ENCODE measurements at regions not wholly inside any gene's neighbourhood (a gene's known extent, or its start where the extent isn't known, plus 50 kb on each side); places are given as distances from the start of the nearest gene placed in this dataset.

GRCh38 chr3:59483191-59483590, 433.4 kb upstream of the CFAP20DC start:
- ChIA-PET POLR2A (no interaction called here), CTCF (no interaction called here)
- Mint-ChIP-seq H3K4me1 (ENCODE audit: low read depth) (peaks cover 10% of the 10 kb centered on the region), H3K9me3 (no peaks in the 10 kb centered on the region), H3K27me3 (no peaks in the 10 kb centered on the region), H3K4me3 (no peak overlapping the region), H3K36me3 (ENCODE audit: low read depth) (no peaks in the 10 kb centered on the region), H3K27ac (no peak overlapping the region)
- DNase-seq (no peak), ATAC-seq (peak; percentile 13)
- intact Hi-C loops (cut with micrococcal nuclease) = no loop called here
- no peak for TF ChIP-seq CTCF (IDR thresholded peaks at IDR 0.05)

DNA sequence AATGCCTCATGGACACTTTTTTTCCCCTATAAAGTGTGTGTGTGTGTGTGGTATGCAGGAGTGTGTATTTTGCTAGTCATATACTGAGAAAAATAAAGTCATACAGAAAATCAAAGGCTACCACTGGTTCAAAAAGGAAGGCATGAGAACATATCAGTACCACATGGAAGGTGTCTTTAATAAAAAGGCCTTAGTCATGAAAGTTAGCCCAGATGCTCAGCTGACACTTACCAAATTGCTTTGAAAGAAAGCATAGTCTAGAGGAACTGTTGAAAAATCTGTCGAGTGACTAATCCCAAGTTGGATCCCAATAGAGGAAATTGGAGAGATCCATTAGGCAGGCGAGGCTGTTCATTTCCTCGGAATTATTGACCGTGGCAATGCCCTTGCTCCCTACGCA, 432.9 kb upstream of the CFAP20DC start:
- H3K9me3 Mint-ChIP-seq = no peaks in the 10 kb centered on the region
- ChIA-PET CTCF (no interaction called here), POLR2A (no interaction called here)
- H3K27me3 Mint-ChIP-seq = no peaks in the 10 kb centered on the region
- peak; percentile 15 for ATAC-seq
- peaks cover 10% of the 10 kb centered on the region for H3K4me1 Mint-ChIP-seq (ENCODE audit: low read depth)
- no peak for DNase-seq
- TF ChIP-seq CTCF (IDR thresholded peaks at IDR 0.05) = no peak
- intact Hi-C loops (cut with micrococcal nuclease) = no loop called here
- no peak overlapping the region for H3K4me3 Mint-ChIP-seq
- H3K27ac Mint-ChIP-seq = no peak overlapping the region
- H3K36me3 Mint-ChIP-seq (ENCODE audit: low read depth) = no peaks in the 10 kb centered on the region

DNA sequence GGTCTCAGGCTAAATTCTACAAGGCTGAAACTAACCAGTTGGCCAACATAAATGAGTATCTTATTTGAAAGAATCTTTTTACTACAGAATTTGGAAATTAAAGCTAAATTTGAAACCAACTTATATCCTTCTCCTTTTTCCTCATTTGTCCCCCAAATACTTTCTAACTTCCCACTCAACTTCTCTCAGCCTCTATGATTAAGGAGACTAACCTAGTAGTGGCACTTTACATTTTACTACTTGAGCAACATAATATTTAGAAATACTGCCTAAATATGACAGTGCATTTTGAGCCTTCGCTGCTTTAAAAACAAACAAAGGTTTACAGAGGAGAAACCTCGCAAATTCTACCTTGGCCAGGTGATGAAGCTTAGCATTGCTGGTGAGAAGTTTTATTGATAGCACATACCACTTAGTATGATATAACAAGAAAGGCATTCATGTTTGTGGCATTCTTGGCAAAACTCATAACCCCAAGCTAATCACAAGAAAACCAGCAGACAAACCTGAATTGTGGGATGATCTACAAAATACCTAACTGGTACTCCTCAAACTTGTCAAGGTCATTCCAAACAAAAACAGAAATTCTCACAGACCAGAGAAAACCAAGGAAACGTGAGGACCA, 432.1 kb upstream of the CFAP20DC start:
- H3K27ac Mint-ChIP-seq = no peak overlapping the region
- POLR2A ChIA-PET = no interaction called here
- no peaks in the 10 kb centered on the region for H3K9me3 Mint-ChIP-seq
- intact Hi-C loops (cut with micrococcal nuclease) = no loop called here
- DNase-seq = no peak
- H3K4me3 Mint-ChIP-seq = no peak overlapping the region
- H3K36me3 Mint-ChIP-seq (ENCODE audit: low read depth) = no peaks in the 10 kb centered on the region
- CTCF ChIA-PET = no interaction called here
- H3K4me1 Mint-ChIP-seq (ENCODE audit: low read depth) = peaks cover 10% of the 10 kb centered on the region
- H3K27me3 Mint-ChIP-seq = no peaks in the 10 kb centered on the region
- no peak for TF ChIP-seq CTCF (IDR thresholded peaks at IDR 0.05)
- no peak for ATAC-seq

DNA sequence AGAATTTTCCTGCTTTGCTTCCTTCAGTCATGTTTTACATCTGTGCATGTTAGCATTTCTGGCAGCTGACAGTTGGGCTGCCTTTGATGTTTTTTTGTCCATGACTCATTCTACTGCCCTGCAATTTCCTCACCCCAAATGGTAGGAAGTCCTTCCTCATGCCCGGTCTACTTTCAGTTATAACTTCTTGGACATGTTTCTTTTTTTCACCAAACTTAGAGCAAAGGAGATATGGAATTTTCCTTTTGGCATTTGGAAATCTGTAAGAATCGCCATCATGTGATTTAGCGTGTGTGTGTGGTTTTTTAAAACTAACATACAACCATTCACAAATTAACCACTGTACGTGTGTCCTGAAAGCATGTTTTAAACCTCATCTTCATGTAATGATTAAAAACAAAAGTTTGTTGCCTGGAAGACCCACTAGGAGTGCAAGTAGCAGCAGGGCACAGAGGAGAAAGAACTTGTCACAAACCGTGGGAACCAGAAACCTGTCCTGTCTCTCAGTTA, 430.7 kb upstream of the CFAP20DC start:
- intact Hi-C loops (cut with micrococcal nuclease) = no loop called here
- TF ChIP-seq CTCF (IDR thresholded peaks at IDR 0.05) = no peak
- Mint-ChIP-seq H3K27ac (peak overlapping the region; percentile 6), H3K4me3 (peak overlapping the region; percentile 14), H3K4me1 (ENCODE audit: low read depth) (peaks cover 10% of the 10 kb centered on the region), H3K27me3 (no peaks in the 10 kb centered on the region), H3K36me3 (ENCODE audit: low read depth) (no peaks in the 10 kb centered on the region), H3K9me3 (no peaks in the 10 kb centered on the region)
- peak; percentile 20 for DNase-seq
- ATAC-seq = peak; percentile 70
- ChIA-PET CTCF (no interaction called here), POLR2A (no interaction called here)

- Mint-ChIP-seq H3K36me3 (ENCODE audit: low read depth) (peaks cover 6% of the 10 kb centered on the region), H3K4me1 (ENCODE audit: low read depth) (peaks cover 23% of the 10 kb centered on the region), H3K9me3 (peaks cover 5% of the 10 kb centered on the region), H3K4me3 (no peak overlapping the region), H3K27ac (no peak overlapping the region), H3K27me3 (no peaks in the 10 kb centered on the region)
- TF ChIP-seq CTCF (IDR thresholded peaks at IDR 0.05) = no peak
- CTCF ChIA-PET = no interaction called here
- intact Hi-C loops (cut with micrococcal nuclease) = no loop called here
- ATAC-seq (no peak), DNase-seq (no peak)
- POLR2A ChIA-PET = no interaction called here
These were observed 423.8 kb upstream of the CFAP20DC start for GRCh38 chr3:59473636-59474035.

Data from activated CD8-positive, alpha-beta T cell treated with anti-CD3 and anti-CD28 coated beads for 36 hours (primary cell).